Body of pancreas (tissue), 4 donors: ENCODE measurements at regions not wholly inside any gene's neighbourhood (a gene's known extent, or its start where the extent isn't known, plus 50 kb on each side); places are given as distances from the start of the nearest gene placed in this dataset.

Experiments
- POLR2A ChIP-seq, 3 donors: fragments of 450-650 bp; IDR thresholded peaks; one replicate each; pipeline ENCODE4 v1.6.1; 2016; ENCODE audit warnings: antibody characterized with exemption in 3 of 3, mild to moderate bottlenecking in 2 of 3
- TF ChIP-seq, protein P1 (sequence below), 7 experiments: fragments of 450-650 bp in 4 of 7; fragments of 200-600 bp in 3 of 7; sonication (generic) in 3 of 7; IDR thresholded peaks; one replicate each; pipeline ENCODE4 v1.5.1; 2016 to 2019; ENCODE audit warnings: antibody characterized with exemption in 7 of 7

GRCh38 chr2:16553226-16553625, 112.4 kb downstream of the CYRIA start:
- TF ChIP-seq, protein P1, sequence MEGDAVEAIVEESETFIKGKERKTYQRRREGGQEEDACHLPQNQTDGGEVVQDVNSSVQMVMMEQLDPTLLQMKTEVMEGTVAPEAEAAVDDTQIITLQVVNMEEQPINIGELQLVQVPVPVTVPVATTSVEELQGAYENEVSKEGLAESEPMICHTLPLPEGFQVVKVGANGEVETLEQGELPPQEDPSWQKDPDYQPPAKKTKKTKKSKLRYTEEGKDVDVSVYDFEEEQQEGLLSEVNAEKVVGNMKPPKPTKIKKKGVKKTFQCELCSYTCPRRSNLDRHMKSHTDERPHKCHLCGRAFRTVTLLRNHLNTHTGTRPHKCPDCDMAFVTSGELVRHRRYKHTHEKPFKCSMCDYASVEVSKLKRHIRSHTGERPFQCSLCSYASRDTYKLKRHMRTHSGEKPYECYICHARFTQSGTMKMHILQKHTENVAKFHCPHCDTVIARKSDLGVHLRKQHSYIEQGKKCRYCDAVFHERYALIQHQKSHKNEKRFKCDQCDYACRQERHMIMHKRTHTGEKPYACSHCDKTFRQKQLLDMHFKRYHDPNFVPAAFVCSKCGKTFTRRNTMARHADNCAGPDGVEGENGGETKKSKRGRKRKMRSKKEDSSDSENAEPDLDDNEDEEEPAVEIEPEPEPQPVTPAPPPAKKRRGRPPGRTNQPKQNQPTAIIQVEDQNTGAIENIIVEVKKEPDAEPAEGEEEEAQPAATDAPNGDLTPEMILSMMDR (IDR thresholded peaks at IDR 0.05), result peak; percentile 20 to 59 (median 55)
- no peak for TF ChIP-seq POLR2A (IDR thresholded peaks at IDR 0.05)
